Type B pancreatic cell (in vitro differentiated cells): ENCODE measurements at regions not wholly inside any gene's neighbourhood (a gene's known extent, or its start where the extent isn't known, plus 50 kb on each side); places are given as distances from the start of the nearest gene placed in this dataset.

Experiments
- DNase-seq: peaks from one replicate; pipeline ENCODE4 v3.0.0; 2021; ENCODE audit warnings: mixed read lengths; ENCODE audit not compliant: unreplicated experiment; ENCODE audit errors: extremely low spot score
- H3K27ac Mint-ChIP-seq: 2 replicates; pipeline ENCODE4 v1.8.0; 2021; ENCODE audit warnings: mild to moderate bottlenecking, mixed read lengths
- H3K27me3 Mint-ChIP-seq: 2 replicates; pipeline ENCODE4 v1.8.0; 2021; ENCODE audit warnings: mixed read lengths
- H3K36me3 Mint-ChIP-seq: 2 replicates; pipeline ENCODE4 v1.8.0; 2021; ENCODE audit warnings: mixed read lengths
- H3K4me1 Mint-ChIP-seq: one replicate; pipeline ENCODE4 v1.8.0; 2021; ENCODE audit warnings: mixed read lengths; ENCODE audit not compliant: unreplicated experiment
- H3K4me3 Mint-ChIP-seq: 2 replicates; pipeline ENCODE4 v1.8.0; 2021; ENCODE audit warnings: mild to moderate bottlenecking, mixed read lengths
- H3K9me3 Mint-ChIP-seq: 2 replicates; pipeline ENCODE4 v1.8.0; 2021; ENCODE audit warnings: mixed read lengths
- CTCF ChIP-seq: fragments of 200-600 bp; sonication (generic); conservative IDR thresholded peaks from 2 replicates; pipeline ENCODE4 v1.5.0; 2021; ENCODE audit warnings: antibody characterized with exemption, mild to moderate bottlenecking

GRCh38 chr16:76195056-76195455 lies 82.1 kb upstream of the CNTNAP4 start:
- Mint-ChIP-seq H3K27ac (peak overlapping the region; percentile 80), H3K4me1 (peaks cover 18% of the 10 kb centered on the region)

GRCh38 chr16:76195648-76196047 lies 81.6 kb upstream of the CNTNAP4 start:
- no peaks in the 10 kb centered on the region for H3K27me3 Mint-ChIP-seq
- DNase-seq = no peak
- H3K9me3 Mint-ChIP-seq = no peaks in the 10 kb centered on the region
- no peaks in the 10 kb centered on the region for H3K36me3 Mint-ChIP-seq
- H3K4me3 Mint-ChIP-seq = no peak overlapping the region
- no peak for TF ChIP-seq CTCF
- H3K4me1 Mint-ChIP-seq = peaks cover 18% of the 10 kb centered on the region
- H3K27ac Mint-ChIP-seq = no peak overlapping the region

More at GRCh38 chr16:76195056-76195455, 82.1 kb upstream of the CNTNAP4 start:
- Mint-ChIP-seq H3K9me3 (no peaks in the 10 kb centered on the region), H3K27me3 (no peaks in the 10 kb centered on the region), H3K4me3 (no peak overlapping the region), H3K36me3 (no peaks in the 10 kb centered on the region)
- no peak for TF ChIP-seq CTCF
- DNase-seq = no peak

GRCh38 chr16:76197900-76198299 lies 79.3 kb upstream of the CNTNAP4 start:
- Mint-ChIP-seq H3K36me3 (no peaks in the 10 kb centered on the region), H3K4me3 (no peak overlapping the region), H3K9me3 (no peaks in the 10 kb centered on the region), H3K27me3 (no peaks in the 10 kb centered on the region), H3K4me1 (peaks cover 18% of the 10 kb centered on the region), H3K27ac (no peak overlapping the region)
- no peak for DNase-seq
- no peak for TF ChIP-seq CTCF

- no peak for TF ChIP-seq CTCF
- Mint-ChIP-seq H3K4me1 (peaks cover 4% of the 10 kb centered on the region), H3K9me3 (no peaks in the 10 kb centered on the region), H3K27me3 (no peaks in the 10 kb centered on the region), H3K36me3 (no peaks in the 10 kb centered on the region), H3K4me3 (no peak overlapping the region), H3K27ac (no peak overlapping the region)
- no peak for DNase-seq
Observed at GRCh38 chr16:76199681-76200220, 77.5 kb upstream of the CNTNAP4 start.

GRCh38 chr16:76201385-76201784 lies 75.8 kb upstream of the CNTNAP4 start:
- no peak for TF ChIP-seq CTCF
- no peak overlapping the region for H3K27ac Mint-ChIP-seq
- no peaks in the 10 kb centered on the region for H3K4me1 Mint-ChIP-seq
- H3K27me3 Mint-ChIP-seq = no peaks in the 10 kb centered on the region
- DNase-seq = no peak
- H3K36me3 Mint-ChIP-seq = no peaks in the 10 kb centered on the region
- no peak overlapping the region for H3K4me3 Mint-ChIP-seq
- no peaks in the 10 kb centered on the region for H3K9me3 Mint-ChIP-seq

GRCh38 chr16:76204249-76204648 lies 73.0 kb upstream of the CNTNAP4 start:
- H3K4me3 Mint-ChIP-seq = no peak overlapping the region
- H3K36me3 Mint-ChIP-seq = no peaks in the 10 kb centered on the region
- TF ChIP-seq CTCF = no peak
- no peak overlapping the region for H3K27ac Mint-ChIP-seq
- DNase-seq = no peak
- no peaks in the 10 kb centered on the region for H3K27me3 Mint-ChIP-seq
- no peaks in the 10 kb centered on the region for H3K4me1 Mint-ChIP-seq
- H3K9me3 Mint-ChIP-seq = no peaks in the 10 kb centered on the region
